A673 (cell line): ENCODE measurements at regions not wholly inside any gene's neighbourhood (a gene's known extent, or its start where the extent isn't known, plus 50 kb on each side); places are given as distances from the start of the nearest gene placed in this dataset.

Experiments used
- CTCF ChIP-seq: fragments of 300-800, 200-600 bp; sonication (generic); conservative IDR thresholded peaks from 2 replicates; pipeline ENCODE4 v1.5.1; 2017; ENCODE audit warnings: low read depth, mild to moderate bottlenecking, antibody characterized with exemption, low read length, moderate library complexity, mixed read lengths
- EZH2 ChIP-seq: fragments of 200-600 bp; sonication (generic); IDR thresholded peaks from 2 replicates; pipeline ENCODE4 v1.6.1; 2017; ENCODE audit warnings: borderline replicate concordance, low read depth, mild to moderate bottlenecking, mixed read lengths, antibody characterized with exemption, low read length; ENCODE audit not compliant: poor library complexity, severe bottlenecking

- TF ChIP-seq CTCF: no peak
- no peak for TF ChIP-seq EZH2
Measured at GRCh38 chr11:10387206-10388083, 67.6 kb upstream of the AMPD3 start.
